K562 (cell line): ENCODE measurements at regions not wholly inside any gene's neighbourhood (a gene's known extent, or its start where the extent isn't known, plus 50 kb on each side); places are given as distances from the start of the nearest gene placed in this dataset.
A peak's percentile ranks its signal among the peaks of the same experiment; 100 is the strongest.
"Not testable (repeated sequence)": the region's sequence is repeated elsewhere in the genome, so short reads cannot be mapped to it uniquely, and the experiment has no call there.

Source experiments
- ATAC-seq: fragments of 200-7000 bp; cut with Tn5 transposase; 3 replicates; pipeline ENCODE4 v1.9.1; 2020; ENCODE audit warnings: moderate library complexity
- BruUV-seq: library from RNA; stranded (reverse); fragments of 400-500 nt; replicated peaks from 2 replicates; lab custom pipeline; 2021; lab: Mats Ljungman, UMichigan
- CTCF ChIA-PET: fragments of 300-600 bp; formaldehyde crosslinking; extraction: SDS; loops from one replicate; lab custom pipeline; 2021; ENCODE audit warnings: low intra/inter-chr PET ratio; lab: Yijun Ruan, JAX
- POLR2A ChIA-PET: fragments of 300-600, 350-650 bp; sonication (Branson Sonifier 250); formaldehyde crosslinking; extraction: SDS; loops from one replicate; lab custom pipeline; 2021; ENCODE audit warnings: antibody characterized with exemption, inconsistent platforms; lab: Yijun Ruan, JAX
- DNase-seq, 4 experiments: peaks; one replicate each; pipeline versions ENCODE4 v3.0.0 to v3.0.0-alpha.2; 2011 to 2018; ENCODE audit warnings: low spot score in 3 of 4, mixed read lengths in 3 of 4; ENCODE audit errors: extremely low read depth in 1 of 4
- FAIRE-seq: peaks from 2 replicates; lab custom pipeline; 2011; peaks lifted over from hg19 to GRCh38; lab: Jason Lieb, UNC
- H2AFZ ChIP-seq: 2 replicates; pipeline ENCODE4 v1.6.0; 2011; ENCODE audit warnings: low read depth, low read length, control low read depth, inconsistent platforms
- H3K27ac ChIP-seq: fragments of 200-600 bp; 3 replicates; pipeline ENCODE4 v1.8.0; 2011; ENCODE audit warnings: low read depth, mild to moderate bottlenecking, control low read depth, inconsistent platforms, low read length, moderate library complexity, mixed read lengths; ENCODE audit errors: extremely low read depth
- H3K27me3 ChIP-seq, 2 experiments: fragments of 300-600 bp in 1 of 2; 2 replicates in 1 of 2; 3 replicates in 1 of 2; pipeline versions ENCODE4 v1.6.0 to v1.8.0; 2011; ENCODE audit warnings: inconsistent platforms in 2 of 2, low read length in 2 of 2, mild to moderate bottlenecking in 1 of 2, mixed read lengths in 1 of 2, moderate library complexity in 1 of 2; ENCODE audit not compliant: control insufficient read depth in 2 of 2, insufficient read depth in 2 of 2
- H3K36me3 ChIP-seq: fragments of 300-600 bp; 3 replicates; pipeline ENCODE4 v1.8.0; 2011; ENCODE audit warnings: mild to moderate bottlenecking, low read length, inconsistent platforms; ENCODE audit not compliant: control insufficient read depth, insufficient read depth
- H3K4me1 ChIP-seq, 2 experiments: fragments of 200-600 bp in 1 of 2; replicated peaks in 1 of 2; 2 replicates in 1 of 2; 3 replicates in 1 of 2; pipeline versions ENCODE4 v1.5.1 to v1.8.0; 2011; ENCODE audit warnings: inconsistent platforms in 2 of 2, low read length in 2 of 2, mild to moderate bottlenecking in 1 of 2, mixed read lengths in 1 of 2, moderate library complexity in 1 of 2; ENCODE audit not compliant: control insufficient read depth in 2 of 2, insufficient read depth in 2 of 2
- H3K4me2 ChIP-seq: 2 replicates; pipeline ENCODE4 v1.6.1; 2011; ENCODE audit warnings: low read length, control low read depth, inconsistent platforms, mixed read lengths; ENCODE audit not compliant: insufficient read depth
- H3K4me3 ChIP-seq: fragments of 200-600 bp; sonication (generic), shearing (Covaris generic); 2 replicates; pipeline ENCODE4 v1.5.1; 2016; ENCODE audit warnings: control low read depth, inconsistent platforms
- H3K79me2 ChIP-seq: fragments of 200-600 bp; 3 replicates; pipeline ENCODE4 v1.8.0; 2011; ENCODE audit warnings: low read length, inconsistent platforms; ENCODE audit not compliant: control insufficient read depth, insufficient read depth
- H3K9ac ChIP-seq, 2 experiments: 2 replicates each; pipeline versions ENCODE4 v1.6.0 to v1.6.1; 2011; ENCODE audit warnings: low read depth in 2 of 2, low read length in 2 of 2, control low read depth in 1 of 2, inconsistent platforms in 1 of 2, mild to moderate bottlenecking in 1 of 2, mixed read lengths in 1 of 2; ENCODE audit not compliant: insufficient read depth in 1 of 2
- H3K9me1 ChIP-seq: one replicate; pipeline ENCODE4 v1.6.0; 2011; ENCODE audit warnings: inconsistent platforms, mild to moderate bottlenecking, low read length, moderate library complexity; ENCODE audit not compliant: control insufficient read depth, insufficient read depth
- H3K9me3 ChIP-seq: replicated peaks from 2 replicates; pipeline ENCODE4 v1.5.1; 2011; ENCODE audit warnings: low read depth, low read length, inconsistent platforms; ENCODE audit not compliant: control insufficient read depth, insufficient read depth
- H4K20me1 ChIP-seq: replicated peaks from 2 replicates; pipeline ENCODE4 v1.6.1; 2011; ENCODE audit warnings: low read length, inconsistent platforms, mixed read lengths; ENCODE audit not compliant: control insufficient read depth, insufficient read depth
- DLX4 ChIP-seq: fragments of 250-450 bp; sonication (Bioruptor Pico); IDR thresholded peaks from 2 replicates; pipeline ENCODE4 v1.6.1; 2021; ENCODE audit warnings: mild to moderate bottlenecking
- NBN ChIP-seq: fragments of 450-650 bp; IDR thresholded peaks from 2 replicates; pipeline ENCODE4 v1.6.1; 2016; ENCODE audit warnings: low read depth, mild to moderate bottlenecking
- SIX5 ChIP-seq, 2 experiments: IDR thresholded peaks; 2 replicates each; pipeline ENCODE4 v1.6.1; 2011; ENCODE audit warnings: low read length in 2 of 2, borderline replicate concordance in 1 of 2, low read depth in 1 of 2, mild to moderate bottlenecking in 1 of 2, moderate library complexity in 1 of 2; ENCODE audit not compliant: insufficient read depth in 1 of 2
- ZC3H11A ChIP-seq: IDR thresholded peaks from 2 replicates; pipeline ENCODE4 v1.6.1; 2012; ENCODE audit warnings: low read depth, low read length, improper control_type of control experiment
- WGBS: fragments of 100-300 bp; shearing (Covaris generic); methylation state at CpG from one replicate; pipeline ENCODE4 v1.1.6; 2016; ENCODE audit warnings: low coverage, mixed read lengths; ENCODE audit not compliant: insufficient coverage; ENCODE audit errors: missing lambda C conversion rate; 5-methylcytosine and 5-hydroxymethylcytosine counted together
- in situ Hi-C: fragments of 300-500 bp; cut with MboI; formaldehyde crosslinking; loops from 4 replicates; pipeline ENCODE4 v1.15.0; 2018; ENCODE audit warnings: inconsistent platforms, mixed read lengths
- intact Hi-C: fragments of 100-400 bp; cut with micrococcal nuclease; formaldehyde crosslinking; loops from 2 replicates; pipeline ENCODE4 v1.14.2; 2022

GRCh38 chr4:154023671-154024070, 234.8 kb upstream of the SFRP2 start:
- 8% methylated on average over 14 of the region's 15 CpGs for WGBS
- H3K79me2 ChIP-seq, POLR2A ChIA-PET, H3K4me3 ChIP-seq, in situ Hi-C loops, H3K9me1 ChIP-seq, FAIRE-seq, H3K27me3 ChIP-seq, H3K9me3 ChIP-seq, H3K4me1 ChIP-seq, H3K36me3 ChIP-seq, H3K27ac ChIP-seq, CTCF ChIA-PET, H4K20me1 ChIP-seq, DNase-seq, BruUV-seq: not testable (repeated sequence)
- H3K9ac ChIP-seq, result peak overlapping the region in 1 of 2 experiments; percentile 68; a peak in 2 of 4 replicates
- H3K4me2 ChIP-seq, result peak overlapping the region; percentile 37; the same call in 1 of the 2 replicates
- intact Hi-C loops, result loop anchor here (1.0 to 5.0 kb wide), 2 partner anchors 237 to 251 kb away; no protein-coding TSS in a partner anchor
- ATAC-seq, result peak; percentile 59
- H2AFZ ChIP-seq, result peak overlapping the region; percentile 78

DNA sequence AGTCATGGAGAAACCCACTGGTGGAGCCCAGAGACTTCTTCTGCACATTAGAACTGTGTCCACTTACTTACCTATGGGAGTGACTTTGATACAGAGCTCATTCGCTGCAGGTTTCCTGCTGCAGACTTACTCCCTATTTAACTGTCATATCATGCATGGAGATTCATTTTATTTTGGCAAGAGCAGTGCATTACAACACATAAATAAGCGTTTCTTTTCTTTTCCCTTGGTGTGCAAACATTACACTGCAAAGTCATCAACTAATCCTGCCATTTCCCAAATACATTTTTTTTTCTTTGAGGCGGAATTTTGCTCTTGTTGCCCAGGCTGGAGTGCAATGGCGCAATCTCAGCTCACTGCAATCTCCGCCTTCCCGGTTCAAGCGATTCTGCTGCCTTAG, 230.9 kb upstream of the SFRP2 start:
- intact Hi-C loops, result loop anchor here (5.0 kb wide), 1 partner anchor 248 kb away; no protein-coding TSS in a partner anchor
- no peak for DNase-seq
- Histone ChIP-seq H3K9me1 (no peaks in the 10 kb centered on the region), H2AFZ (no peak overlapping the region), H3K9ac (no peak overlapping the region), H3K4me1 (peaks cover 0 to 4% of the 10 kb centered on the region in 2 experiments; a peak in 2 of 5 replicates), H3K27me3 (no peaks in the 10 kb centered on the region), H3K27ac (no peak overlapping the region), H3K36me3 (no peaks in the 10 kb centered on the region), H3K9me3 (no peaks in the 10 kb centered on the region), H4K20me1 (no peaks in the 10 kb centered on the region), H3K79me2 (no peaks in the 10 kb centered on the region), H3K4me2 (no peak overlapping the region), H3K4me3 (no peak overlapping the region)
- no TSS peak for BruUV-seq
- no peak for ATAC-seq
- in situ Hi-C loops, result no loop called here
- TF ChIP-seq ZC3H11A (no peak), DLX4 (CRISPR knock-in tag) (no peak), NBN (no peak), SIX5 (IDR thresholded peaks at IDR 0.05; ENCODE audit: borderline replicate concordance in 1 of 2, insufficient read depth in 1 of 2, low read depth in 1 of 2, low read length in 2 of 2) (no peak)
- 0% methylated on average over 7 of the region's 7 CpGs for WGBS
- ChIA-PET CTCF (interaction anchor here (0.7 kb wide), 1 partner anchor 187 kb away, joined by 3 read pairs; no protein-coding TSS in a partner anchor), POLR2A (no interaction called here)
- FAIRE-seq, result no peak
